K562 (cell line): ENCODE measurements at regions not wholly inside any gene's neighbourhood (a gene's known extent, or its start where the extent isn't known, plus 50 kb on each side); places are given as distances from the start of the nearest gene placed in this dataset.

Source experiments
- BCLAF1 ChIP-seq, 2 experiments: fragments of 450-650 bp in 1 of 2; IDR thresholded peaks; 2 replicates each; pipeline ENCODE4 v1.6.1; 2011 to 2017; ENCODE audit warnings: low read depth in 2 of 2, antibody characterized with exemption in 1 of 2, borderline replicate concordance in 1 of 2, low read length in 1 of 2, mild to moderate bottlenecking in 1 of 2, mixed read lengths in 1 of 2; ENCODE audit not compliant: control insufficient read depth in 1 of 2
- MYNN ChIP-seq, 2 experiments: sonication (generic); formaldehyde crosslinking in 1 of 2; IDR thresholded peaks; 2 replicates each; pipeline versions ENCODE4 v1.5.0 to v1.6.1; 2016 to 2020; ENCODE audit warnings: antibody characterized with exemption in 1 of 2, missing genetic modification reagents in 1 of 2
- NR2C1 ChIP-seq, 2 experiments: fragments of 450-650 bp; IDR thresholded peaks; 2 replicates each; pipeline ENCODE4 v1.6.1; 2017; ENCODE audit warnings: mild to moderate bottlenecking in 2 of 2, antibody characterized with exemption in 1 of 2, inconsistent platforms in 1 of 2, missing compliant biosample characterization in 1 of 2, missing genetic modification characterization in 1 of 2

GRCh38 chr10:111379534-111380187, 302.8 kb downstream of the ADRA2A start:
- TF ChIP-seq BCLAF1 (IDR thresholded peaks at IDR 0.05; ENCODE audit: borderline replicate concordance in 1 of 2, control insufficient read depth in 1 of 2, low read depth in 2 of 2, low read length in 1 of 2): no peak
- TF ChIP-seq MYNN (IDR thresholded peaks at IDR 0.05): no peak
- no peak for TF ChIP-seq MYNN (CRISPR knock-in tag; IDR thresholded peaks at IDR 0.05)
- TF ChIP-seq NR2C1 (IDR thresholded peaks at IDR 0.05): no peak
- TF ChIP-seq NR2C1 (tag; IDR thresholded peaks at IDR 0.05): no peak
